GM18502 (cell line): ENCODE measurements at regions not wholly inside any gene's neighbourhood (a gene's known extent, or its start where the extent isn't known, plus 50 kb on each side); places are given as distances from the start of the nearest gene placed in this dataset.
"Not testable (repeated sequence)": the region's sequence is repeated elsewhere in the genome, so short reads cannot be mapped to it uniquely, and the experiment has no call there.

ENCODE experiments used
- ATAC-seq: cut with Tn5 transposase; IDR thresholded peaks from one replicate; pipeline ENCODE4 v1.9.1; 2021; ENCODE audit warnings: mild to moderate bottlenecking; ENCODE audit not compliant: unreplicated experiment, poor library complexity

DNA sequence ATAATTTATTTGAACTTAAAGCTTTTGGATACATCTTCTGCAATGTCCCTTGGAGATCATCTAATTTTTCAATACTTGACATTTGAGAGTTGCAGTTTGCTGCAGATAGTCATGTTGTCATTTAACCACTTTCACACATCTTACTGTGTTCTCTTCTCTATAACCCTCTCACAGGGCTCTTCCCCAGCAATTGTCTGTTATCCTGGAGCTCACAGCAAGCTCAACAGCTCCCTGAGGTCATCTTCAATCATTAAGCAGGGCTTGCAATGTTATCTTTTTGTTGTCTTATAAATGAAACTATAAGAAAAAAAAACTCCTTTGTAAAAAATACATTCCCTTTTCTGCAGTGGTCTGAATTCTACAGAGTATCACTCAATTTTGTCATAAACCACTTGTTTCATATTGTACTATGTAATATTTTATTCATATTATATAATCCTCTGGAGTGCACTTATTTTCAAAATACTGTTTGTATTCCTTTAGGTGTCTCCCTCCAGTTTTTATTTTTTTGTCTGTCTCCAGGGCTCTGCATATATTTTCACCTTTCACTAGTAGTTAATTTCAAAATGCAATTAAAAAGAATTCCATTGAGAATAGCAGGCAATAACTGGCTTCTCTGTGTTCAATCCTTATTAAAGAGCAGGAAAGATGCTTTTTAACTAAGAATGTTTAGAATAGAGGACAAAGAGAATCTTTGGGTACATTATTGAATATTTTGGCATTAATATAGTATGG lies 106.3 kb upstream of the ARSJ start:
- no peak for ATAC-seq

DNA sequence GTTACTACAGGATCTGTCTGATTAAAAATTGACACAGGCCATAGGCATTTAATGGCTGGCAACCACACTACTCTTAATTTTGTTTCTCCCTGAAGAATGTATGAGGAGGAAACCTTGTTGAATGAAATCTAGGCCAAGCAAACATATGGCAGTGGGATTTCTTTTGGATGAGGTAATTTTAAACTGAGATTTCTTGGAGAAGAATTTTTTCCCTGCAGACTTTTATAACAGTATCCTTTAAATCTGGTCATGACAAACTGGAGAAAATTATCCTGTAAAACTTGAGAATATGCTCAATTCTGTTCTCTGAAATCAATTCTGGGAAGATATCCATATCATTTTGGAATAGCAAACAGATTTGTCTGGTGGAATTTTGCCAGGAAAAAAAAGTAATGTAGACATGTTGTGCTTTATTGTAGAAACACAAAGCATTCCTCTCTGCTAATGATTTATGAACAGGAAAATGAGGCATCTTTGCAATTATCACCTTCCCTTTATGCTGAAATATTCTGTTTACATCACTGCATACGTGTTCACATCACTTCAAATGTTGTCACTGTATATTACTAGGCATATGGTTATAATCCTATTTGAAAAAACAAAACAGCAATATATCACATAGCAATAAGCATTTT lies 108.3 kb upstream of the ARSJ start:
- ATAC-seq, result no peak

DNA sequence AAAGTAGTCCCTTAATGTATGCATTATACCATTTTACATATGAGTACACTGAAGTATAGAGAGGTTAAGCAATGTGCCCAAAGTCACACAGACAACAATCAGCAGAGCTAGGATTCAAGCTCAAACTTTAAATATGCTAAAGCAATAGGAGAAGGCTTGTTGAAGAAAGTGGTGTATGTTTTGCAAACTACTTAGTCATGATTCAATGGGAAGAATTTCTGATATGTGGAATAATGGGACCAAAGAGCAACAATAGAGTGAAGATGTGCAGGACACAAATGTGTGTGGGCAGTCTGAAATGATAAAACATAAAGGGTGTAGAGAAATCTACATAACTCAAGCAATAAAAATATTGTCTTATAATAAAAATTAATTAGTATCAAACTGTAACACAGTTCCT lies 109.0 kb upstream of the ARSJ start:
- no peak for ATAC-seq

DNA sequence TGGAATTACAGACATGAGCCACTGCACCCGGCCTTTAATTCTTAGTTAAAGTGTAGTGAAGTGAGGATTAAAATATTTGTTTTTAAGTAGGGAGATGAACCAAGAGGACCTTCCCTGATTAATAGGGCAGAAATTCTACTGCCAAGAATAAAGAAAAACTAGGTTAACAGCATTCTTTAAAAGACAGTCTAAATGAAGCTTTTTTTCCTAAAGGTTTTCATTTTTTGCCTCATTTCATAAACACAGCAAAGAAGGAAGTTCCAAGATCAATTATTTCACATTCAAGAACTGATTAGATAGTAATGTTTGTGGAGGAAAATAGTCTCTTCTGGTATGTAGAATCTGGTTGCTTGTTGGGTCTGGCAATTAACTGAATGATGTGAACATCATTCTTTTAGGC lies 112.1 kb upstream of the ARSJ start:
- ATAC-seq, result no peak

DNA sequence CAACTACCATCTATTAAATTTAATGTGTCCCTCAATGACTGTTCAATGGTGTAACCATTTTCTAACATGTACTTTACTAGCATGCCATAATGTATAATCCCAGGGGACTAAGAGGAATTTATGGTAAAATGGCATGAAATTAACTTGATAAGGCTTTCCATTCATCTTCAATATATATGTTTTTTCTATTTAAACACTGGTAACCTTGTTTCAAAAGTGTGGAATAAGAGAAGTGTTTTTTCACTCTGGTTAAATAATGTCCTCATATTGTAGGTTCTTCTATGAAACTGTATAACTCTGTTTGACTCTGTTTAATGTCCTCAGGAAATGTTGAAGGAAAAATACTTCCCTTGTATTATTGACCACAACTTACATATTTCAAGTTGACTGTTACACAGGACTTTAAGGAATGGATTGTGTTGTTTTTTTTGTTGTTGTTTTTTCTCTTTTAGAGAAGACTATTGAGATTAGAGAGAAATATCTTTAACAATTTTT lies 113.8 kb upstream of the ARSJ start:
- ATAC-seq, result no peak

DNA sequence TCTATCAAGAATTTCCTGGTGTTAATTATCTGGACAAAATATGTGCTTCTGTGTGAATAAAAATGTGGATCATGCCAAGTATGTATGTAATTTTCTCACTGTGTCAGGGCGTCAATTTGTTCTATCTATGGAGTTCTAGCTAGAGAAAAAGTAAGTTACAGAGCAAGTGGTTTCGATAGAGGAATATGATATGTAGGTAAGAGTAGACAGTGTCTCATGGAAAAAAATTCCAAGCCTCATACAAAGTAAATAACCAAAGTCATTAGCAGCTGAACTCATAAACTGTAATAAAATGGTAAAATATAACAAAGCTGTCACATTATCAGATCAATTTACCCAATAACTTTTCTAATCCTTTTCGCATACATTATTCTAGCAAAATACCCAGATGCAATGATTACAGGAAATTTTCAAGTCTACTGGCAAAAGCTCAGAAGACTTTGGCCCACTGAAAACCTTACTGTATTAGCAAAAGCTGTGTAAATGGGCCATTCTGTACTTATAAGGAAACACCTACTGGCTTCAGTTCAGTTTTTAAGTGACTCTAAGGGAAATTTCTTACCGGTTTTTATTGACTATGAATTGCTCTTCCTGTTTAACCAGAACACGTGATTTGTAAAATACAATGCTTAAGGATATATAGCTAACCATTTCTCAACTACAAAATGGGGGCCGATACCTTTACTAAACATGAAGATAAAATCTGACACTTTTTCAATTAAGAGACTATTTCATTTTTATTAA lies 121.0 kb upstream of the ARSJ start:
- ATAC-seq, result no peak

DNA sequence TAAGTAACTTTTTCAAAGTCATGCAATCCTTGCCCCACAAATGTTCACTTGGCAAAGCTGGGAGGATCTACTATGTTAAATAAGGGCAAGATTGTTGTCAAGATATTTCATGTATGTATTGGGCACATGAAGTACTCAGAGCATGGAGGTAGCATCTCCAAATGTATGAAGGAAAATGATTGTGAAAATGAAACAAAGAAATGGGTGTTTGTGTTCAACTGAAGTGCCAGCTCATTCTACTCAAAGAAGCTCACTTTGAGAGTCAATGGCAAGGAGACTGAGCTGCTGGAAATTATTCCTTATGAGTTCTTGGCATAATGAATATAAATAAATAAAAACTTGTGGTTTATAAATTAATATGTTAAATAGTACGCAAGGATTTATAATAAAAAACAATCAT lies 124.5 kb upstream of the ARSJ start:
- no peak for ATAC-seq

DNA sequence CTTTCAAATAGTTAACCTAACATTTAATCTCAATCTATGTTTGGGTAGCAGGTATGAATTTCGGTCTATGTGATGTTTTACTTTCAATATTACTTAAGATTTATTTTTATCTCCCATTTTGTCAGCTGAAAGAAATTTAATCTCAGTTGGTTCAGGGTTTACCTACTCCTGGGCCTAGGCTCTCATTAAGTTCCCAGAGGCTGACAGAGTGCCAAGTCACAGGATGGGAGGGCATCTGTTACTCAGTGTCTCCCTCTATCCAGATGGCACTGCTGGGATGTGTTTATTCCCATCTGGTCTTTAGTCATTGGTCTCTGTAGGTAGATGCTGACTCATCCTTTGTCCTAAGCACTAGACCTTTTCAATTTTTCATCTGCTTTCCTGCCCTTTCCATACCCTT lies 129.4 kb upstream of the ARSJ start:
- no peak for ATAC-seq

DNA sequence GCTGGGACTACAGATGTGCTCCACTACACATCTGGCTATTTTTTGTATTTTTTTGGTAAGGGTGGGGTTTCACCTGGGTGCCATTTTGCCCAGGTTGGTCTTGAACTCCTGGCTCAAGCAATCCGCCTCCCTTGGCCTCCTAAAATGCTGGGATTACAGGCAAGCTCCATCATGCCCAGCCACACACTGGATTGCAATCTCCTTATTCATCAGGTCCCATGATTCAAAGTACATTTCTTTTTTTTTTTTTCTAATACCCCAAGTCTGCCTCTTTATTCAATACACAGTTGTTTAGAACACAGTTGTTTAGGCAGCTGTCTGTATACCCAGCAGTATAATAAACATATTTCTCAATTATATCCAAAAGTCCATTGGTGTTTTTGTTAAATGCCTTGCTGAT lies 130.3 kb upstream of the ARSJ start:
- ATAC-seq, result no peak

DNA sequence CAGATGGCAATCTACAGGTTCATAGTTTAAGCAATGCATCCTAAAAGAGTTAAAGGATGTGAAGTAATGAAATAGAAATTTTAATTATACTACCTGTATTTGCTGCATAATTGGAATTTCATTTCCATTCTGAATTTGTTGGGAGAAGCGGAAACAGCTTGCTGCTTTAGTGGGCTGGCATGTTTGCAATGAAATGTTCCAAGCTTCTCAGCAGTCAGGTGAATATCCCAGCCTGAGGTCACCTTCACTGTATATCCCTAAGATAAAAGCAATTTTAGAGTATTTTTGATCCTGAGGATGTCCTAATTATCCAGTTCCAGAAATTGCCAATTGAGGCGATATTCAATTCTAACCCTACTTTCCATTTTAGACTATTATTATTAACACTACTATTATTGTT lies 136.1 kb upstream of the ARSJ start:
- ATAC-seq, result no peak

DNA sequence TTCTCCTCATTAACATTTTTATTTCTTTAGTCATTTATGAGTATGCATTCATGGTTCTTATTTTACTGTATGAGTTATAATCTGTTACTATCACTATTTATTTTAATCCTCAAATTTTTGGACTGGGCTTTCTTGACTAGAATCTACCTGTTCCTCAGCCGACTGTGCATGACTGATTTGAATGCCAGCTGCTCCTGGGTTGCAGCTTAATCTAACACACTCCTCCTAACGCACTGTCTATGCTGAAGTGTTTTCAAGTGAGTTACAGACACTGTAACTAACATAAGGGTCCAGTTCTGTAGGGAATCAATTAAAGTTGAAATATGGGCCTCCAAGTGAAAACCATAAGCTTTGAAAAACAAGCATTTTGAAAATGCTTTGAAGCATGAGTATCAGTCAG lies 137.4 kb upstream of the ARSJ start:
- ATAC-seq, result no peak

DNA sequence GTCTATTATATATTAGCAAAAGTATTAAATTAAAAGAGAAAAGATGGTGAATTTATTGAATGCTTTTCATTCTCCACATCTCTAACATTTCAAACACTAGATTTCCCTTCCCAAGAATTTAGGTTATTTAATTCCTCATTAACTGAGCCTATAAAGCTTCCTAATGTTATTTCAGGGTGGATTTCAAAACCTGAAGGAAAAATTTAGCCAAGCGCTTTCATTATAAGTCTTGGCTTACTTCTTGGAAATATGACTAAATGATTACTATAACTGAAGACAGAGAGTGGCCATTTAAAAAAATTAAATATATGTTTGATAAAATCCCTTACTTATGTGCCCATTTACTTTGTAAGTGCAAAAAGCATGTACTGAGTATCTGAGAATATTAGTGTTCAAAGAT lies 141.8 kb upstream of the ARSJ start:
- no peak for ATAC-seq

DNA sequence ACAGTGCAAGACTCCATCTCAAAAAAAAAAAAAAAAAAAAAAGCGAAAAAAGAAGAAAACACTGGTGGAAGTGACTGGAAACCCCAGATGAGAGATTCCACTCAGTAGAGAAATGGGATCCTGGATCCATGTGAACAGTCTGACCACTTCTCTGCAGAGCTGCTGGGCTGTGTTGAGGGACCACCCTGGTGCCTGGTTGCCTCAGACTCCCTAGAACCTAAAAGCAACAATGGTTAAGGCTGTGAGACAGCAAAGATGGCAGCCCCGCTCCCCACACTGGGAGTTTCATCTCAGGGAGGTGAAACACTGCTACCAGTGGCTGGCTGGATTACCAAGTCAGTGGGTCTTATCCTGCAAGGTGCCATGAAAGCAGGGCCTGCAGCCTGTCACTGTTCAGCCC lies 152.8 kb upstream of the ARSJ start:
- ATAC-seq, result no peak

DNA sequence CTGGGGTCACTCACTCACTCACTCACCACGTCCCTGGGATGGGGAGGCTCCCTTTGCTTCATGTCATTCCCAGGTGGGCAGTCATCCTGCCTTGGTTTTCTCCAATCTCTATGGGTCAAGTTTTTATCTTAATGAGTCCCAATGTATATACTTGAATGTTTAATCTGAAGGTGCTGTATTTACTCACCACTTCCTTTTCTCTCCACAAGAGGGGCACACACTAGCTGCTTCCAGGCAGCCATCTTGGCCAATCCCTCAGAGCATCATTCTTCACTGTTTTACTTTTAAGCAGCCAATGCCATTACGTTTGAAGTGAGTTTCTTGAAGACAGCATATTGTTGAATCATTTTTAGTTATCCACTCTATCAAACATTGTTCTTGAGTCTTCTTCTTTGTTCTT lies 153.4 kb upstream of the ARSJ start:
- ATAC-seq, result peak; percentile 90

DNA sequence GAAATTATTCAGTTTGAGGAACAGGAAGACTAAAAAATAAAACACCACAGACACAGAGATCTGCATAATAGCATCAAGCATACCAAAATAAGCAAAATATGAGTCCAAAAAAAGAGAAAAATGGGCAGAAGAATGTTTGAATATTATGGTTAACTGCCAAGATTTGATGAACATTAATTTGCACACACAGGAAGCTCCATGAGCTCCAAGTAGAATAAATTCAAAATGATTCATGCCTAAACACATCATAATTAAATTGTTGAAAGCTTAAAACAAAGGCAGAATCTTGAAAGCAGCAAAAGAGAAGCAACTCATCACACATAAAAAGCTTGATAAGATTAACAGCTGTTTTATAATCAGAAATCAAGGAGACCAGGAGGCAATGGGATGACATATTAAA lies 156.6 kb upstream of the ARSJ start:
- no peak for ATAC-seq

DNA sequence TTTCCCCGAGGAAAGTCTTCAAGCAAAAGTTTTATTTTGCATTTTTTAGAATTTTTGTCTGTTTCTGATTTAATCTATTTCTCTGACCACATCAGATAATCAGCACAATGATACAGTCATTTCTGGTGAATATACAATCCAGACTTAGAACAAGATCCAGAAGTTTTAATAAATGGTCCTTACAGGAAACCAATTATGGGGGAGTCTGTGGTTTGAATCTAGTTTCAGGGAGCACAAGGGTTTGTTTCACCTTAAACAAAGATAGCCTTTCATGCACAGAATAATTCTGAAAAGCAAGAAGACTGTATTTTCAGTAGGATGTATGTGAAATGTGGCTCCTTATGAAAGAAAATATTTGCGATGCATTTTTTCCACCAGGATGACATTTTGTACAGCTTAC lies 158.5 kb upstream of the ARSJ start:
- no peak for ATAC-seq

DNA sequence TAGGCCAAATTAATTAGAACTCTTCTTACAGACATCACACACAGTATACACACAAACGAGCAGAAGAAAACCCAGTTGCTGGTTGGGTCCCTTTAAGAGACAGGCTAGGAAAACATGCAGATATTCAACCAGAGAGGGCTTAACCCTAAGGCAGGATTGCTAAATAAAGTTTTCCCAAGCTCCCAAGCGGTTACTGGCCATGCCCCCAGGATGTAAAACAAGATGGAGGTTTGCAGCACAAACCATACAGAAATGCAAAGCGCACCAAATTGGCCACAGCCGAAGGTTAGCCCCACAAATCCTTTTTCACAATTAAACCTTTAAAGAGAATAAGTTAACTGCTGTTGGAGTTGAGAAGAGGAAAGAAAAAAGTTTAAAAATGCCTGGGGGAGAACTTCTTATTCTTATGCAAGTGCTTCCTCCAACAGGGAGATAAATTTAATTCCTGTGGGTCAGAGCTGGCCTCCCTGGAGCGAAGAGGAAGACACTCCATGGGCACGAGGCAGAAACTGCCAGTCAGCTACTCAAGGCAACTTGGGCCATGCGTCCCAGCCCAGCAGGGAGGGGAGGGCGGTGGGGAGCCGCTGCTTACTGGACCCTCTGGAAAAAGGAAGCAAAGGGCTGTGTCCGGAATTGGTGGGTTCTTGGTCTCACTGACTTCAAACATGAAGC lies 167.6 kb upstream of the ARSJ start:
- ATAC-seq, result no peak

DNA sequence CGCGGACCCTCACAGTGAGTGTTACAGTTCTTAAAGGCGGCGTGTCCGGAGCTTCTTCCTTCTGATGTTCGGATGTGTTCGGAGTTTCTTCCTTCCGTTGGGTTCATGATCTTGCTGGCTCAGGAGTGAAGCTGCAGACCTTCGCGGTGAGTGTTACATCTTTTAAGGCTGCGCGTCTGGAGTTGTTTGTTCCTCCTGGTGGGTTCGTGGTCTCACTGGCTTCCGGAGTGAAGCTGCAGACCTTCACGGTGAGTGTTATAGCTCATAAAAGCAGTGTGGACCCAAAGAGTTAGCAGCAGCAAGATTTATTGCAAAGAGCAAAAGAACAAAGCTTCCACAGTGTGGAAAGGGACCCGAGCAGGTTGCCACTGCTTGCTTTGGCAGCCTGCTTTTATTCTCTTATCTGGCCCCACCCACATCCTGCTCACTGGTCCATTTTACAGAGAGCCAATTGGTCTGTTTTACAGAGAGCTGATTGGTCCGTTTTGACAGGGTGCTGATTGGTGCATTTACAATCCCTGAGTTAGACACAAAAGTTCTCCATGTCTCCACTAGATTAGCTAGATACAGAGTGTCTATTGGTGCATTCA lies 168.3 kb upstream of the ARSJ start:
- not testable (repeated sequence) for ATAC-seq

DNA sequence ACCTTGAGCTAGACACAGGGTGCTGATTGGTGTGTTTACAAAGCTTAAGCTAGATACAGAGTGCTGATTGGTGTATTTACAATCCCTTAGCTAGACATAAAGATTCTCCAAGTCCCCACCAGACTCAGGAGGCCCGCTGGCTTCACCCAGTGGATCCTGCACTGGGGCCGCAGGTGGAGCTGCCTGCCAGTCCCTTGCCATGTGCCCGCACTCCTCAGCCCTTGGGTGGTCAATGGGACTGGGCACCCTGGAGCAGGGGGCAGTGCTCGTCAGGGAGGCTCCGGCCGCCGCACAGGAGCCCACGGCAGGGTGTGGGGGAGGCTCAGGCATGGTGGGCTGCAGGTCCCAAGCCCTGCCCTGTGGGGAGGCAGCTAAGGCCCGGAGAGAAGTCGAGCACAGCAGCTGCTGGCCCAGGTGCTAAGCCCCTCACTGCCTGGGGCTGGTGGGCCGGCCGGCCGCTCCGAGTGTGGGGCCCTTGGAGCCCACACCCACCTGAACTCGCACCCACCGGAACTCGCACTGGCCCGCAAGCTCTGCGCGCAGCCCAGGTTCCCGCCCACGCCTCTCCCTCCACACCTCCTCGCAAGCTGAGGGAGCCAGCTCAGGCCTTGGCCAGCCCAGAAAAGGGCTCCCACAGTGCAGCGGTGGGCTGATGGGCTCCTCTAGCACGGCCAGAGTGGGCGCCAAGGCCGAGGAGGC lies 169.1 kb upstream of the ARSJ start:
- not testable (repeated sequence) for ATAC-seq

DNA sequence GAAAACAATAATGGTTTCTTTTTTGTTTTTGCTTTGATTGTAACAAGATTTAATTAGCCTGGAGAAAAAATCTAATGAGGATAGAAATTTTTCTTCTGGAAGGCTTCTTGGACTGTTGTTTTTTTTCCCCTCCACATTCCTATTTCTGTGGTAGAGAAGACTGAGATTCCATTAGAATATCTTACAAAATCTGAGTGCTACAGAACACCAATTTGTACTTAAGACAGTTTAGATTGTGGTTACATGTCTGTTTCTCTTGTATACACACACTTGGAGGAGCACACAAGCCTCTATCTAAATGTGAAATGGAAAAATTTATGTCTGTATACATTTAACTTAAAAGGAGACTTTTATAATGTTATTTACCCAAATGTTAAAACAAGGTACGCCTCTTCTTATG lies 176.9 kb upstream of the ARSJ start:
- ATAC-seq, result no peak
